ENCODE measurements at regions not wholly inside any gene's neighbourhood (a gene's known extent, or its start where the extent isn't known, plus 50 kb on each side); places are given as distances from the start of the nearest gene placed in this dataset.

DNA sequence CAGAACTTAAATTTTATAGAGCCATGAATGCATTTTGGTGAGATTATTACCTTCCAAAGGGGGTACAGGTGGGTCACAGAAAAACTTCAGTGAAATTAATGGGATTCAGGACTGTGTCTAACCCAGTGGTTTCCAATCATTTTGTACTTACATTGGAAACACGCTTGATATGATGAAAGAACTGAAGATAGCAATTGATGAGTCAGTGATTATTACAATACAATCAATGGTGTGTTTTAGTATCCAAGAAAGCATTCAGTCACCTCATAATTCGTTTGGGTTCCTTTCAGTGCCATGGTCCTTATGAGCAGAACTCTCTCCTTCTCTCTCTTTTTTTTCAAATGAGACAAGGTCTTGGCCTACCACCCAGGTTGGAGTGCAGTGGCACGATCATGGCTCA lies 66.5 kb upstream of the IGFBP5 start:
- TF ChIP-seq, protein P1, sequence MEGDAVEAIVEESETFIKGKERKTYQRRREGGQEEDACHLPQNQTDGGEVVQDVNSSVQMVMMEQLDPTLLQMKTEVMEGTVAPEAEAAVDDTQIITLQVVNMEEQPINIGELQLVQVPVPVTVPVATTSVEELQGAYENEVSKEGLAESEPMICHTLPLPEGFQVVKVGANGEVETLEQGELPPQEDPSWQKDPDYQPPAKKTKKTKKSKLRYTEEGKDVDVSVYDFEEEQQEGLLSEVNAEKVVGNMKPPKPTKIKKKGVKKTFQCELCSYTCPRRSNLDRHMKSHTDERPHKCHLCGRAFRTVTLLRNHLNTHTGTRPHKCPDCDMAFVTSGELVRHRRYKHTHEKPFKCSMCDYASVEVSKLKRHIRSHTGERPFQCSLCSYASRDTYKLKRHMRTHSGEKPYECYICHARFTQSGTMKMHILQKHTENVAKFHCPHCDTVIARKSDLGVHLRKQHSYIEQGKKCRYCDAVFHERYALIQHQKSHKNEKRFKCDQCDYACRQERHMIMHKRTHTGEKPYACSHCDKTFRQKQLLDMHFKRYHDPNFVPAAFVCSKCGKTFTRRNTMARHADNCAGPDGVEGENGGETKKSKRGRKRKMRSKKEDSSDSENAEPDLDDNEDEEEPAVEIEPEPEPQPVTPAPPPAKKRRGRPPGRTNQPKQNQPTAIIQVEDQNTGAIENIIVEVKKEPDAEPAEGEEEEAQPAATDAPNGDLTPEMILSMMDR (IDR thresholded peaks at IDR 0.05; ENCODE audit: partially characterized antibody, unreplicated experiment), result no peak
- Mint-ChIP-seq H3K4me1 (ENCODE audit: low read depth, unreplicated experiment) (peaks cover 10% of the 10 kb centered on the region), H3K9me3 (ENCODE audit: unreplicated experiment) (no peaks in the 10 kb centered on the region)

DNA sequence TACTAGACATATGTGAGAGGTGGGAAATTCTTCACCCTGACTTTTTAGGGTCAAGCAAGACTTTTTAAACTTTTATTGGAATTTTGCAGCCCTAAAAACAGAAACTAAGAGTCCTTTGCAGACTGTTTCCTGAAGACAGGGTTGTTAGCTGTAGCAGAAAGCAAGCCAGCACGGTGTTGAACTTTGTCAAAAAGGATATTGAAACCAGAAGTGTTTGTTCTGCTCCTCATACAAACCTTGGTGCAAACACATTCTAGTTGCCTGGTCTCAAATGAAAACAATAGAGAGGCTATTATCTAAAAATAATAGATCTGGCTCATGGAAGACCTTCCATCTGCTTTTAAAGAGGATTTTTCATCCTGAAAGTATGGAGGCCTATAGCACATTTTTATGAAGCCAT lies 65.8 kb upstream of the IGFBP5 start:
- H3K9me3 Mint-ChIP-seq (ENCODE audit: unreplicated experiment), result no peaks in the 10 kb centered on the region
- no peak for DNase-seq
- peaks cover 6% of the 10 kb centered on the region for H3K4me1 Mint-ChIP-seq (ENCODE audit: low read depth, unreplicated experiment)
- no peak overlapping the region for H3K27ac Mint-ChIP-seq (ENCODE audit: unreplicated experiment)
- peaks cover 4% of the 10 kb centered on the region for H3K36me3 Mint-ChIP-seq (ENCODE audit: unreplicated experiment)
- H3K27me3 Mint-ChIP-seq (ENCODE audit: unreplicated experiment), result peaks cover 6% of the 10 kb centered on the region
- no peak overlapping the region for H3K4me3 Mint-ChIP-seq (ENCODE audit: unreplicated experiment)
- TF ChIP-seq, protein P1 (IDR thresholded peaks at IDR 0.05; ENCODE audit: partially characterized antibody, unreplicated experiment), result no peak

More for the DNA sequence above, 66.5 kb upstream of the IGFBP5 start:
- peaks cover 6% of the 10 kb centered on the region for H3K27me3 Mint-ChIP-seq (ENCODE audit: unreplicated experiment)
- no peak overlapping the region for H3K4me3 Mint-ChIP-seq (ENCODE audit: unreplicated experiment)
- DNase-seq, result no peak
- H3K36me3 Mint-ChIP-seq (ENCODE audit: unreplicated experiment), result peaks cover 4% of the 10 kb centered on the region
- H3K27ac Mint-ChIP-seq (ENCODE audit: unreplicated experiment), result no peak overlapping the region

DNA sequence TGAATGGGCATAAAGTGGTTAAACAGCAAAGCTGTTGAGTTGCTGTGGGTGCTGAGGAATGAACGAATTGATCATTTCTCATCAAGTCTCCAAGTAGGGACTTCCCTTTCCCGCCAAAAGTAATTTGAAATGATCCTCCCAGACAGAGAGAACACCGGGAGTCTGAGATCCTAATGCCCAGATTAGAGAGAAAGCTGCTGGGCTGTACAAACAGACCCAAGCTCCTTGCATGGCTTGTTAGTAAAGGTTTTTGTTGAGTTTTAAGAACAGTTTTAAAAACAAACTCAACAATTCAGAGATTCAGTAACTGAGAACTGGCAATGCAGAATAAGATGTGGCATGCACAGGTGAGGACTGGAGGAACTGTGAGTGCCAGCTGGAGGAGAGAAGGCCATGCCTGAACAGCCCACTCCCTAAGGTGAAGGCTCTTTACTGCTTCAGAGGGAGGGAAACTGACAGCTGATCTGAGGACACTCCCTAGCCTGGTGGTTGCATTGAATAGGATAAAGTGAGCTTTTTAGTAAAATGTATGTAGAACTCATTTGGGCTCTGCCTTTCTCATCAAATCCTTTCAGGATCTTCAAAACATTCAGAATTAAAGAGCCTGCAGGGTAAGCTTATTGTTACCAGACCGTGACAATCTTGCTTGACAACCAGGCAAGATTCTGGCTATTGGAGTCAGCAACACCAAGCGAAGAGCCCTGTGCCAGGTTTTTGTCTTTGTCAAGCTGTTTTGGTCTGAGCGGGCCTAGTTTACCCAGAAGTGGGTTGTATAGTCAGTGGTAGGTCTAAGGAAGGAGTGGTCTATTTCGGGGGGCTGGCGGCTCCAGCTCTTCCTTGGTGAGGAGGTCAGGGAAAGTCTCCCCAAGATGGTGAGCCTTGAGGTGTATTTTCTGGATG lies 63.2 kb upstream of the IGFBP5 start:
- no peak for DNase-seq
- Mint-ChIP-seq H3K4me1 (ENCODE audit: low read depth, unreplicated experiment) (peaks cover under 1% of the 10 kb centered on the region), H3K27me3 (ENCODE audit: unreplicated experiment) (peaks cover 6% of the 10 kb centered on the region), H3K4me3 (ENCODE audit: unreplicated experiment) (no peak overlapping the region), H3K27ac (ENCODE audit: unreplicated experiment) (no peak overlapping the region), H3K9me3 (ENCODE audit: unreplicated experiment) (no peaks in the 10 kb centered on the region), H3K36me3 (ENCODE audit: unreplicated experiment) (peaks cover 4% of the 10 kb centered on the region)
- TF ChIP-seq, protein P1 (IDR thresholded peaks at IDR 0.05; ENCODE audit: partially characterized antibody, unreplicated experiment), result no peak

DNA sequence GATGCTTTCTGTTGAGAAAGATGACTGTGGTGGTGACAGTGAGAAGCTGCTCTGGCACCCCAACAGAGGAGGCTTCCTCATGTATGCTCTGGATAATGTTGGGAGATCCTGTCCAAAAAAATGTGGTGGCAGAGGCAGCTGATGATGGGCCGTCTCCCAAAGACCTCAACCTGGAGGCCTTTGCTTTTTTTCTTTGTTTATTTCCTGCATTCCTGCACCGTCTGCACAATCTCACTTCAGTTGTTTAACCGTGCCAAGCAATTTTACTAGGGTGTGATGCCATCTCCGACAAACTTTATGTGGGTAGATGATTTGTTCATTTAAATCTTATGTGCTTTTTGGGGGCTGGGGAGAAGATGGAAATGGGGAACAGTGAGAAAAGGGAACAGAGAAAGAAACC lies 62.2 kb upstream of the IGFBP5 start:
- TF ChIP-seq, protein P1 (IDR thresholded peaks at IDR 0.05; ENCODE audit: partially characterized antibody, unreplicated experiment), result no peak
- H3K4me1 Mint-ChIP-seq (ENCODE audit: low read depth, unreplicated experiment), result no peaks in the 10 kb centered on the region
- DNase-seq, result no peak
- peaks cover 4% of the 10 kb centered on the region for H3K36me3 Mint-ChIP-seq (ENCODE audit: unreplicated experiment)
- H3K27ac Mint-ChIP-seq (ENCODE audit: unreplicated experiment), result no peak overlapping the region
- H3K9me3 Mint-ChIP-seq (ENCODE audit: unreplicated experiment), result no peaks in the 10 kb centered on the region
- peaks cover 6% of the 10 kb centered on the region for H3K27me3 Mint-ChIP-seq (ENCODE audit: unreplicated experiment)
- no peak overlapping the region for H3K4me3 Mint-ChIP-seq (ENCODE audit: unreplicated experiment)

DNA sequence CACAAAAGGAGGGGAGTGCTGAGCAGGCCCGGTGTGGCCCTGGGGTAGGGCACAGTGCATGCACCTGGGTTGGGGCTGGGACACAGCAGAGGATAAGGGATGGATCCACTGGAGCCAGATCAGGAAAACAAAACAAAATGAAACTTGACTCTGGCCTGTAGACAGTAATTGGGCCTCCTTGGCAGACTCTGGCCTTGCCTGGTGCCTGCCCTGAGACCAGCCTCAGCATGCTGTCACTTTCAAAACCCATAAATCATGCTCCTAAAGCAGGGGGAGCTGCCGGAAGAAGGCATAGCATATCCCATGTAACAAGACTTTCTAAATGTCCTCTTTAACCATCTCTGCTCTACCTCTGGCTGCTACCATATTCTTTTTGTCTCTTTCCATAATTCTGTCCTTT lies 61.1 kb upstream of the IGFBP5 start:
- Mint-ChIP-seq H3K9me3 (ENCODE audit: unreplicated experiment) (no peaks in the 10 kb centered on the region), H3K27ac (ENCODE audit: unreplicated experiment) (no peak overlapping the region), H3K27me3 (ENCODE audit: unreplicated experiment) (peaks cover 6% of the 10 kb centered on the region), H3K36me3 (ENCODE audit: unreplicated experiment) (peaks cover 4% of the 10 kb centered on the region), H3K4me3 (ENCODE audit: unreplicated experiment) (no peak overlapping the region), H3K4me1 (ENCODE audit: low read depth, unreplicated experiment) (no peaks in the 10 kb centered on the region)
- TF ChIP-seq, protein P1 (IDR thresholded peaks at IDR 0.05; ENCODE audit: partially characterized antibody, unreplicated experiment), result no peak
- DNase-seq, result no peak

Data from glutamatergic neuron (in vitro differentiated cells).